PC-9 (cell line): ENCODE measurements at regions not wholly inside any gene's neighbourhood (a gene's known extent, or its start where the extent isn't known, plus 50 kb on each side); places are given as distances from the start of the nearest gene placed in this dataset.

ENCODE experiments used
- CTCF ChIP-seq: fragments of 200-600 bp; sonication (generic); conservative IDR thresholded peaks from 2 replicates; pipeline ENCODE4 v1.6.1; 2017; ENCODE audit warnings: mixed run types, antibody characterized with exemption, mild to moderate bottlenecking, moderate library complexity
- EZH2 ChIP-seq: fragments of 200-600 bp; sonication (generic); IDR thresholded peaks from 2 replicates; pipeline ENCODE4 v1.8.0; 2017; ENCODE audit warnings: antibody characterized with exemption, low read depth

- TF ChIP-seq CTCF (no peak), EZH2 (no peak)
Measured at GRCh38 chr1:113303267-113303666, 87.0 kb upstream of the MAGI3 start.
